Parathyroid adenoma (tissue), 2 donors: ENCODE measurements at regions not wholly inside any gene's neighbourhood (a gene's known extent, or its start where the extent isn't known, plus 50 kb on each side); places are given as distances from the start of the nearest gene placed in this dataset.

Experiments
- H2AFZ ChIP-seq: fragments of 300-600 bp; sonication (generic); one replicate; pipeline ENCODE4 v1.7.0; 2017; ENCODE audit warnings: antibody characterized with exemption, mild to moderate bottlenecking
- H3K27ac ChIP-seq: fragments of 300-600 bp; sonication (generic); one replicate; pipeline ENCODE4 v1.7.0; 2017
- H3K27me3 ChIP-seq: fragments of 300-600 bp; sonication (generic); one replicate; pipeline ENCODE4 v1.7.0; 2017; ENCODE audit warnings: low read length; ENCODE audit not compliant: control insufficient read depth, insufficient read depth
- H3K36me3 ChIP-seq: fragments of 300-600 bp; sonication (generic); one replicate; pipeline ENCODE4 v1.7.0; 2017; ENCODE audit warnings: low read length; ENCODE audit not compliant: control insufficient read depth, insufficient read depth
- H3K4me1 ChIP-seq: fragments of 300-600 bp; sonication (generic); one replicate; pipeline ENCODE4 v1.7.0; 2017; ENCODE audit warnings: control low read depth
- H3K4me2 ChIP-seq: fragments of 300-600 bp; sonication (generic); one replicate; pipeline ENCODE4 v1.7.0; 2017; ENCODE audit warnings: low read length
- H3K4me3 ChIP-seq: fragments of 300-600 bp; sonication (generic); one replicate; pipeline ENCODE4 v1.7.0; 2017; ENCODE audit warnings: low read depth, low read length
- H3K79me2 ChIP-seq: fragments of 300-600 bp; sonication (generic); one replicate; pipeline ENCODE4 v1.7.0; 2017; ENCODE audit warnings: control low read depth
- H3K9ac ChIP-seq: fragments of 300-600 bp; sonication (generic); one replicate; pipeline ENCODE4 v1.7.0; 2017; ENCODE audit warnings: mild to moderate bottlenecking
- H3K9me3 ChIP-seq: fragments of 300-600 bp; sonication (generic); one replicate; pipeline ENCODE4 v1.7.0; 2017; ENCODE audit warnings: low read length; ENCODE audit not compliant: control insufficient read depth
- CTCF ChIP-seq: fragments of 300-600 bp; sonication (generic); IDR thresholded peaks from one replicate; pipeline ENCODE4 v1.7.0; 2017; ENCODE audit warnings: antibody characterized with exemption, mild to moderate bottlenecking
- donor health status: primary hyperparathyroidism.

DNA sequence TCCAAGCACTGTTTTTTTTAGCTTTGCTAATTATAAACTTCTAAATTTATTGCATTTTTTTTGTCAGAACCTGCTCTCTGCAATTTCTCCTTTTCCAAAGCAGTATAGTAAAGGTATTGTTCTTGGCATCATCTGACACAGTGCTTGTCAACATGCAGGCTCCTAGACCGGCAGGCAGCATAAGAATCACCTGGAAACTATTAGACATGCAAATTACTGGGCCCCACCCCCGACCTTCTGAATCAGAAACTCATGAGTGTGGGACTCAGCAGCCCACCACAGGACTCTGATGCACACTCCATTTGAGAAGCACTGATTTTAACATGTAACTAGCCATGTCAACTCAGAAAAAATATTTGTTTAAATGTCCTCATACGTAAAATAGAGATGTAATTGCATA, 551.1 kb upstream of the CELF4 start:
- no peaks in the 10 kb centered on the region for H3K9me3 ChIP-seq
- H3K4me3 ChIP-seq = no peak overlapping the region
- no peaks in the 10 kb centered on the region for H3K27me3 ChIP-seq
- no peaks in the 10 kb centered on the region for H3K36me3 ChIP-seq
- TF ChIP-seq CTCF = no peak
- no peak overlapping the region for H2AFZ ChIP-seq
- no peak overlapping the region for H3K27ac ChIP-seq
- H3K4me2 ChIP-seq = no peak overlapping the region
- no peaks in the 10 kb centered on the region for H3K79me2 ChIP-seq
- no peaks in the 10 kb centered on the region for H3K4me1 ChIP-seq
- H3K9ac ChIP-seq = no peak overlapping the region

DNA sequence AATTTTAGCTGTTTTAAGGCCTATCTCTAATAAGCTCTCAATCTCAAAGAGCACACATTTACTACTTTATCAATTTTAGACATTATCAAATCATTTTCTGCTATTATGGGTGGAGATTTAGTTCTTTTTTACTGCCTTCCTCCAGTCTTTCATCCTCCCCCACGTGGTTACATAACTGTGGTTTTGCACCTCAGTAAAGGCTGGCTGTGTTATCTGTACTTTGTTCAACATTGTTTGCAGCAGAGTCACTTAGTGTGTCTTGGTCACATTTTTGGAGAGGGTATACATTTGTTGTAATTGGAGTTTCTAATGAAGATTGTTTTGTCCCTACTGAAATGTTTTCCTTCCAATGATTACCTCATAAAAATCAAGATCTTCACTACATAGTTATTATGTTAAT, 549.6 kb upstream of the CELF4 start:
- H3K36me3 ChIP-seq = no peaks in the 10 kb centered on the region
- TF ChIP-seq CTCF = no peak
- no peak overlapping the region for H3K4me3 ChIP-seq
- H3K9ac ChIP-seq = no peak overlapping the region
- H3K4me1 ChIP-seq = no peaks in the 10 kb centered on the region
- H3K4me2 ChIP-seq = no peak overlapping the region
- H3K79me2 ChIP-seq = no peaks in the 10 kb centered on the region
- no peak overlapping the region for H2AFZ ChIP-seq
- no peaks in the 10 kb centered on the region for H3K27me3 ChIP-seq
- H3K27ac ChIP-seq = no peak overlapping the region
- H3K9me3 ChIP-seq = no peaks in the 10 kb centered on the region

GRCh38 chr18:38087538-38087937, 521.9 kb upstream of the CELF4 start:
- TF ChIP-seq CTCF = no peak
- Histone ChIP-seq H3K4me2 (no peak overlapping the region), H3K79me2 (no peaks in the 10 kb centered on the region), H3K27ac (no peak overlapping the region), H3K9me3 (no peaks in the 10 kb centered on the region), H2AFZ (no peak overlapping the region), H3K4me1 (no peaks in the 10 kb centered on the region), H3K9ac (no peak overlapping the region), H3K4me3 (no peak overlapping the region), H3K27me3 (no peaks in the 10 kb centered on the region), H3K36me3 (no peaks in the 10 kb centered on the region)

GRCh38 chr18:38081516-38081915, 515.9 kb upstream of the CELF4 start:
- no peaks in the 10 kb centered on the region for H3K27me3 ChIP-seq
- no peaks in the 10 kb centered on the region for H3K9me3 ChIP-seq
- no peaks in the 10 kb centered on the region for H3K36me3 ChIP-seq
- no peak for TF ChIP-seq CTCF
- H3K4me2 ChIP-seq = no peak overlapping the region
- no peak overlapping the region for H3K4me3 ChIP-seq
- H3K79me2 ChIP-seq = no peaks in the 10 kb centered on the region
- no peaks in the 10 kb centered on the region for H3K4me1 ChIP-seq
- no peak overlapping the region for H3K27ac ChIP-seq
- no peak overlapping the region for H3K9ac ChIP-seq
- no peak overlapping the region for H2AFZ ChIP-seq

DNA sequence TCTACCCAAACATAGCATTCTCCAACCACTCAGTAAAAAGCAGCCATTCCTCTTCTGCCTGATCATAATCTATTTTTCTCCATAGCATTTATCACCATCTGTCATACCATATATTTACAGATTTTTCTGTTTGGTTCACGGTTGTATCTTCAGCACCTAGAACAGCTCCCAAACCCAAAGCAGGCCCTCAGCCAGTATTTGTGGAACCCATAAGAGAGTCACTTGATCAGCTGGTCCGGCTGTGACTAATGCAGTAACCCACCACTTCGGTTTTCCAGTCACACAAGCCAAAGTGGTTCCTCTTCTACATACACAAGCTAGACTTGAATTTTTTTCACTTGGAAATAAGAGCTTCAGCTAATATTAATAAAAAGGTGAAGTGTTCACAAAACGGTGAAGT, 511.6 kb upstream of the CELF4 start:
- no peaks in the 10 kb centered on the region for H3K36me3 ChIP-seq
- no peaks in the 10 kb centered on the region for H3K27me3 ChIP-seq
- no peak for TF ChIP-seq CTCF
- no peaks in the 10 kb centered on the region for H3K79me2 ChIP-seq
- no peaks in the 10 kb centered on the region for H3K4me1 ChIP-seq
- H2AFZ ChIP-seq = no peak overlapping the region
- H3K4me2 ChIP-seq = no peak overlapping the region
- H3K9me3 ChIP-seq = no peaks in the 10 kb centered on the region
- H3K9ac ChIP-seq = no peak overlapping the region
- no peak overlapping the region for H3K4me3 ChIP-seq
- H3K27ac ChIP-seq = no peak overlapping the region
